ENCODE measurements at regions not wholly inside any gene's neighbourhood (a gene's known extent, or its start where the extent isn't known, plus 50 kb on each side); places are given as distances from the start of the nearest gene placed in this dataset.

GRCh38 chr10:109022417-109023049 is 900.8 kb downstream of the XPNPEP1 start:
- no peaks in the 10 kb centered on the region for H3K27me3 ChIP-seq (ENCODE audit: insufficient read depth, low read depth, low read length)
- TF ChIP-seq CTCF (IDR thresholded peaks at IDR 0.05; ENCODE audit: poor library complexity, severe bottlenecking) = no peak
- TF ChIP-seq REST (IDR thresholded peaks at IDR 0.05; ENCODE audit: borderline replicate concordance) = no peak
- no peak for TF ChIP-seq EP300 (conservative IDR thresholded peaks at IDR 0.05; ENCODE audit: poor library complexity, severe bottlenecking)
- no peak for TF ChIP-seq MXI1 (conservative IDR thresholded peaks at IDR 0.05; ENCODE audit: poor library complexity, severe bottlenecking)
- H3K9ac ChIP-seq (ENCODE audit: low read length) = no peak overlapping the region
- H3K27ac ChIP-seq (ENCODE audit: low read length) = no peak overlapping the region
- H3K4me3 ChIP-seq (ENCODE audit: low read length) = no peak overlapping the region
- H2AFZ ChIP-seq (ENCODE audit: low read depth, low read length) = no peak overlapping the region
- H3K4me2 ChIP-seq (ENCODE audit: low read length) = no peak overlapping the region
- H3K36me3 ChIP-seq (ENCODE audit: insufficient read depth, low read length) = no peaks in the 10 kb centered on the region
- H3K9me2 ChIP-seq (ENCODE audit: insufficient read depth, low read length) = no peaks in the 10 kb centered on the region
- no peaks in the 10 kb centered on the region for H3F3A ChIP-seq (ENCODE audit: insufficient read depth, low read length, poor library complexity, severe bottlenecking)
- no peaks in the 10 kb centered on the region for H3K79me2 ChIP-seq (replicated peaks; ENCODE audit: insufficient read depth, low read length)
- no peaks in the 10 kb centered on the region for H3K9me3 ChIP-seq (ENCODE audit: low read length)
- H4K20me1 ChIP-seq (ENCODE audit: insufficient read depth) = no peaks in the 10 kb centered on the region

- no peak overlapping the region for H2AFZ ChIP-seq (ENCODE audit: low read depth, low read length)
- no peak overlapping the region for H3K4me2 ChIP-seq (ENCODE audit: low read length)
- no peak overlapping the region for H3K4me3 ChIP-seq (ENCODE audit: low read length)
- H3K36me3 ChIP-seq (ENCODE audit: insufficient read depth, low read length) = no peaks in the 10 kb centered on the region
- no peaks in the 10 kb centered on the region for H3K79me2 ChIP-seq (replicated peaks; ENCODE audit: insufficient read depth, low read length)
- no peaks in the 10 kb centered on the region for H3F3A ChIP-seq (ENCODE audit: insufficient read depth, low read length, poor library complexity, severe bottlenecking)
- no peaks in the 10 kb centered on the region for H3K9me3 ChIP-seq (ENCODE audit: low read length)
- no peaks in the 10 kb centered on the region for H4K20me1 ChIP-seq (ENCODE audit: insufficient read depth)
- H3K27me3 ChIP-seq (ENCODE audit: insufficient read depth, low read depth, low read length) = no peaks in the 10 kb centered on the region
- TF ChIP-seq EZH2 (IDR thresholded peaks at IDR 0.05; ENCODE audit: borderline replicate concordance, insufficient read depth, low read length, poor library complexity, severe bottlenecking) = no peak
- no peak for TF ChIP-seq POLR2AphosphoS5 (IDR thresholded peaks at IDR 0.05)
- TF ChIP-seq RAD21 (conservative IDR thresholded peaks at IDR 0.05) = peak; percentile 29
- H3K9ac ChIP-seq (ENCODE audit: low read length) = no peak overlapping the region
- H3K9me2 ChIP-seq (ENCODE audit: insufficient read depth, low read length) = no peaks in the 10 kb centered on the region
- H3K27ac ChIP-seq (ENCODE audit: low read length) = no peak overlapping the region
These were observed 904.3 kb downstream of the XPNPEP1 start for GRCh38 chr10:109019001-109019424.

GRCh38 chr10:109007514-109007913 is 915.8 kb downstream of the XPNPEP1 start:
- no peaks in the 10 kb centered on the region for H3F3A ChIP-seq (ENCODE audit: insufficient read depth, low read length, poor library complexity, severe bottlenecking)
- no peak overlapping the region for H3K4me2 ChIP-seq (ENCODE audit: low read length)
- no peaks in the 10 kb centered on the region for H3K9me2 ChIP-seq (ENCODE audit: insufficient read depth, low read length)
- TF ChIP-seq EP300 (conservative IDR thresholded peaks at IDR 0.05; ENCODE audit: poor library complexity, severe bottlenecking) (no peak), POLR2AphosphoS5 (IDR thresholded peaks at IDR 0.05) (no peak), TAF1 (IDR thresholded peaks at IDR 0.05; ENCODE audit: low read depth) (no peak), MXI1 (conservative IDR thresholded peaks at IDR 0.05; ENCODE audit: poor library complexity, severe bottlenecking) (no peak), RAD21 (conservative IDR thresholded peaks at IDR 0.05) (no peak)
- no peaks in the 10 kb centered on the region for H3K27me3 ChIP-seq (ENCODE audit: insufficient read depth, low read depth, low read length)
- no peak overlapping the region for H3K4me3 ChIP-seq (ENCODE audit: low read length)
- H3K9ac ChIP-seq (ENCODE audit: low read length) = no peak overlapping the region
- no peaks in the 10 kb centered on the region for H3K9me3 ChIP-seq (ENCODE audit: low read length)
- H3K27ac ChIP-seq (ENCODE audit: low read length) = no peak overlapping the region
- H2AFZ ChIP-seq (ENCODE audit: low read depth, low read length) = no peak overlapping the region
- no peaks in the 10 kb centered on the region for H3K36me3 ChIP-seq (ENCODE audit: insufficient read depth, low read length)
- H4K20me1 ChIP-seq (ENCODE audit: insufficient read depth) = no peaks in the 10 kb centered on the region
- no peaks in the 10 kb centered on the region for H3K79me2 ChIP-seq (replicated peaks; ENCODE audit: insufficient read depth, low read length)
